Upper lobe of left lung (tissue), 4 donors: ENCODE measurements at regions not wholly inside any gene's neighbourhood (a gene's known extent, or its start where the extent isn't known, plus 50 kb on each side); places are given as distances from the start of the nearest gene placed in this dataset.
"Not testable (repeated sequence)": the region's sequence is repeated elsewhere in the genome, so short reads cannot be mapped to it uniquely, and the experiment has no call there.

Experiments used
- CTCF ChIP-seq, 6 experiments: fragments of 450-650 bp in 4 of 6; fragments of 200-600 bp in 2 of 6; sonication (generic) in 2 of 6; IDR thresholded peaks; one replicate each; pipeline ENCODE4 v1.5.1; 2016 to 2019; ENCODE audit warnings: antibody characterized with exemption in 6 of 6
- POLR2A ChIP-seq, 4 donors: fragments of 450-650 bp; IDR thresholded peaks; one replicate each; pipeline ENCODE4 v1.5.1; 2016 to 2017; ENCODE audit warnings: antibody characterized with exemption in 4 of 4, mild to moderate bottlenecking in 2 of 4
- POLR2AphosphoS5 ChIP-seq, 2 donors: sonication (generic); formaldehyde crosslinking; IDR thresholded peaks; one replicate each; pipeline ENCODE4 v1.5.1; 2017; ENCODE audit warnings: antibody characterized with exemption in 2 of 2

- not testable (repeated sequence) for TF ChIP-seq POLR2AphosphoS5, CTCF, POLR2A (IDR thresholded peaks at IDR 0.05)
Measured at GRCh38 chr1:177869011-177869410, 100.8 kb downstream of the SEC16B start.
